ENCODE measurements at regions not wholly inside any gene's neighbourhood (a gene's known extent, or its start where the extent isn't known, plus 50 kb on each side); places are given as distances from the start of the nearest gene placed in this dataset.

DNA sequence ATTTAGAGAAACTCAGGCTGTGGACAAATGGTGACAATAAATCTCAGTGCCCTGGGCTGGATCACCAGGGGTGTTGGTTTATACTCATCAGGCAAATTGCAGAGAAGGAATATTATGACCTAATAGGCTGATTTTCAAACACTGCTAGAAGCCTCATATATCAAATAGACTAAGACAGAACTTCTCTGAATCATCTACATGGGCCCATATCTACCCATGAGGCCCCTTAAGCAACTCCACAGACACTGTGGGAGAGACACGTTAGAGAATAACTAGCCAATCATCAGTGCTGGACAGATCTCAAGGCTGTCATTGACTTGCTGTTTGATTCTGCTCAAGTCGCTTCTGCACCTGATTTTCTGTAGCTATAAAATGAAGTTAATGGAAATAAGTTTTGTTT is 545.8 kb downstream of the SOX6 start:
- ATAC-seq = no peak
- ChIA-PET CTCF (no interaction called here), RAD21 (ENCODE audit: low non-redundant PET in 1 of 2, low total read pairs in 2 of 2, uncharacterized antibody in 2 of 2, unreplicated experiment in 2 of 2) (no interaction called here), POLR2A (no interaction called here)
- no peaks in the 10 kb centered on the region for H3K9me3 ChIP-seq (ENCODE audit: control insufficient read depth in 1 of 2, insufficient read depth in 1 of 2, low read depth in 1 of 2, low read length in 2 of 2)
- H3K9ac ChIP-seq (ENCODE audit: low read length) = no peak overlapping the region
- H2AFZ ChIP-seq (ENCODE audit: low read depth, low read length, poor library complexity, severe bottlenecking) = no peak overlapping the region
- no peak for DNase-seq (ENCODE audit: low read depth, low spot score)
- peaks cover 18% of the 10 kb centered on the region for H3K27me3 ChIP-seq (ENCODE audit: insufficient read depth, low read length)
- intact Hi-C loops (cut with micrococcal nuclease) = loop anchor here (10.0 kb wide), 1 partner anchor 804 kb away; no protein-coding TSS in a partner anchor
- no peaks in the 10 kb centered on the region for H3K4me1 ChIP-seq (ENCODE audit: control insufficient read depth in 1 of 2, insufficient read depth in 2 of 2, low read length in 2 of 2)
- no peaks in the 10 kb centered on the region for H4K20me1 ChIP-seq (ENCODE audit: insufficient read depth)
- no peak overlapping the region for H3K4me2 ChIP-seq (ENCODE audit: low read length)
- H3K9me2 ChIP-seq (ENCODE audit: insufficient read depth) = no peaks in the 10 kb centered on the region
- no peaks in the 10 kb centered on the region for H3K36me3 ChIP-seq (ENCODE audit: control insufficient read depth in 1 of 2, insufficient read depth in 2 of 2, low read length in 2 of 2)
- H3K27ac ChIP-seq (ENCODE audit: low read depth, low read length) = no peak overlapping the region
- no peaks in the 10 kb centered on the region for H3K79me2 ChIP-seq (ENCODE audit: insufficient read depth, low read length)
- BruUV-seq (replicated peaks) = no TSS peak
- no peak for TF ChIP-seq SIN3A (IDR thresholded peaks at IDR 0.05; ENCODE audit: low read depth)
- TF ChIP-seq, protein P1, sequence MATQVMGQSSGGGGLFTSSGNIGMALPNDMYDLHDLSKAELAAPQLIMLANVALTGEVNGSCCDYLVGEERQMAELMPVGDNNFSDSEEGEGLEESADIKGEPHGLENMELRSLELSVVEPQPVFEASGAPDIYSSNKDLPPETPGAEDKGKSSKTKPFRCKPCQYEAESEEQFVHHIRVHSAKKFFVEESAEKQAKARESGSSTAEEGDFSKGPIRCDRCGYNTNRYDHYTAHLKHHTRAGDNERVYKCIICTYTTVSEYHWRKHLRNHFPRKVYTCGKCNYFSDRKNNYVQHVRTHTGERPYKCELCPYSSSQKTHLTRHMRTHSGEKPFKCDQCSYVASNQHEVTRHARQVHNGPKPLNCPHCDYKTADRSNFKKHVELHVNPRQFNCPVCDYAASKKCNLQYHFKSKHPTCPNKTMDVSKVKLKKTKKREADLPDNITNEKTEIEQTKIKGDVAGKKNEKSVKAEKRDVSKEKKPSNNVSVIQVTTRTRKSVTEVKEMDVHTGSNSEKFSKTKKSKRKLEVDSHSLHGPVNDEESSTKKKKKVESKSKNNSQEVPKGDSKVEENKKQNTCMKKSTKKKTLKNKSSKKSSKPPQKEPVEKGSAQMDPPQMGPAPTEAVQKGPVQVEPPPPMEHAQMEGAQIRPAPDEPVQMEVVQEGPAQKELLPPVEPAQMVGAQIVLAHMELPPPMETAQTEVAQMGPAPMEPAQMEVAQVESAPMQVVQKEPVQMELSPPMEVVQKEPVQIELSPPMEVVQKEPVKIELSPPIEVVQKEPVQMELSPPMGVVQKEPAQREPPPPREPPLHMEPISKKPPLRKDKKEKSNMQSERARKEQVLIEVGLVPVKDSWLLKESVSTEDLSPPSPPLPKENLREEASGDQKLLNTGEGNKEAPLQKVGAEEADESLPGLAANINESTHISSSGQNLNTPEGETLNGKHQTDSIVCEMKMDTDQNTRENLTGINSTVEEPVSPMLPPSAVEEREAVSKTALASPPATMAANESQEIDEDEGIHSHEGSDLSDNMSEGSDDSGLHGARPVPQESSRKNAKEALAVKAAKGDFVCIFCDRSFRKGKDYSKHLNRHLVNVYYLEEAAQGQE (IDR thresholded peaks at IDR 0.05; ENCODE audit: low read depth) = no peak
- no peak for TF ChIP-seq JUND (IDR thresholded peaks at IDR 0.05)
- TF ChIP-seq CEBPB (IDR thresholded peaks at IDR 0.05; ENCODE audit: low read depth) = no peak
- no peak for TF ChIP-seq EGR1 (IDR thresholded peaks at IDR 0.05; ENCODE audit: low read depth)
- TF ChIP-seq RAD21 (IDR thresholded peaks at IDR 0.05; ENCODE audit: low read depth) = no peak
- no peak for TF ChIP-seq ATF3 (IDR thresholded peaks at IDR 0.05)
- TF ChIP-seq POLR2AphosphoS5 (IDR thresholded peaks at IDR 0.05; ENCODE audit: low read depth, low read length) = no peak
- TF ChIP-seq YY1 (IDR thresholded peaks at IDR 0.05; ENCODE audit: extremely low read depth, insufficient replicate concordance, low read depth, low read length) = no peak
- no peak for TF ChIP-seq FOSL1 (IDR thresholded peaks at IDR 0.05; ENCODE audit: low read depth)
- TF ChIP-seq TCF7L2 (IDR thresholded peaks at IDR 0.05; ENCODE audit: borderline replicate concordance, extremely low read depth, insufficient read depth, insufficient read length) = no peak
- TF ChIP-seq, protein P2, sequence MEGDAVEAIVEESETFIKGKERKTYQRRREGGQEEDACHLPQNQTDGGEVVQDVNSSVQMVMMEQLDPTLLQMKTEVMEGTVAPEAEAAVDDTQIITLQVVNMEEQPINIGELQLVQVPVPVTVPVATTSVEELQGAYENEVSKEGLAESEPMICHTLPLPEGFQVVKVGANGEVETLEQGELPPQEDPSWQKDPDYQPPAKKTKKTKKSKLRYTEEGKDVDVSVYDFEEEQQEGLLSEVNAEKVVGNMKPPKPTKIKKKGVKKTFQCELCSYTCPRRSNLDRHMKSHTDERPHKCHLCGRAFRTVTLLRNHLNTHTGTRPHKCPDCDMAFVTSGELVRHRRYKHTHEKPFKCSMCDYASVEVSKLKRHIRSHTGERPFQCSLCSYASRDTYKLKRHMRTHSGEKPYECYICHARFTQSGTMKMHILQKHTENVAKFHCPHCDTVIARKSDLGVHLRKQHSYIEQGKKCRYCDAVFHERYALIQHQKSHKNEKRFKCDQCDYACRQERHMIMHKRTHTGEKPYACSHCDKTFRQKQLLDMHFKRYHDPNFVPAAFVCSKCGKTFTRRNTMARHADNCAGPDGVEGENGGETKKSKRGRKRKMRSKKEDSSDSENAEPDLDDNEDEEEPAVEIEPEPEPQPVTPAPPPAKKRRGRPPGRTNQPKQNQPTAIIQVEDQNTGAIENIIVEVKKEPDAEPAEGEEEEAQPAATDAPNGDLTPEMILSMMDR (IDR thresholded peaks at IDR 0.05 in 2 of 3, conservative IDR thresholded peaks at IDR 0.05 in 1 of 3; ENCODE audit: borderline replicate concordance in 1 of 3, insufficient read depth in 1 of 3, low read depth in 2 of 3, low read length in 2 of 3) = no peak
- TF ChIP-seq CBX3 (IDR thresholded peaks at IDR 0.05; ENCODE audit: low read depth) = no peak
- H3K4me3 ChIP-seq (replicated peaks in 1 of 2; ENCODE audit: low read depth in 1 of 2, low read length in 2 of 2) = no peak overlapping the region

Measured in HCT116 (cell line).